ENCODE measurements at regions not wholly inside any gene's neighbourhood (a gene's known extent, or its start where the extent isn't known, plus 50 kb on each side); places are given as distances from the start of the nearest gene placed in this dataset.

DNA sequence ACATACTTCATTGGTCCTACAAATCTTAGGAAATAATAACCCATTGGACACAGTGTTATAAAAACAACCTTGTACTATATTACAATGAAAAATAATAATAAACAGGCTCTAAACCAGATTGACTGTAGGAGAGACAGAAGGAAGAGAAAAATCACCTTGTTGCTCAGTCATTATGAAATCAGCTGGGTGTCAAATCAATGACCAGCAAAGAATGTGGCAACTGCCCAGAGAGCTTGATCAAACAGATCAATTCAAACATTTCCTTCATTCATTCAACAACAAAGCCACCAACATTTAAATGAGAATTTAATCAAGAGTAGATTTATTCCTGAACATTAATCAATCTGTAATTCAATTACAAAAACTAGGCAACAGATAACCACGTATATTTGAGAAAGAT is 671.9 kb upstream of the CHAC2 start:
- Histone ChIP-seq H3K4me1 (no peaks in the 10 kb centered on the region), H3K27me3 (no peaks in the 10 kb centered on the region), H3K36me3 (no peaks in the 10 kb centered on the region), H3K27ac (no peak overlapping the region), H3K9me3 (peaks cover 0 to 2% (median 0%) of the 10 kb centered on the region in 4 donors), H3K4me3 (no peak overlapping the region)
- WGBS, 2 donors: 84 to 91% methylated on average over 1 of the region's 1 CpG
- DNase-seq: no peak
- TF ChIP-seq POLR2A (IDR thresholded peaks at IDR 0.05): no peak
- intact Hi-C loops (cut with DNase I): no loop called here

DNA sequence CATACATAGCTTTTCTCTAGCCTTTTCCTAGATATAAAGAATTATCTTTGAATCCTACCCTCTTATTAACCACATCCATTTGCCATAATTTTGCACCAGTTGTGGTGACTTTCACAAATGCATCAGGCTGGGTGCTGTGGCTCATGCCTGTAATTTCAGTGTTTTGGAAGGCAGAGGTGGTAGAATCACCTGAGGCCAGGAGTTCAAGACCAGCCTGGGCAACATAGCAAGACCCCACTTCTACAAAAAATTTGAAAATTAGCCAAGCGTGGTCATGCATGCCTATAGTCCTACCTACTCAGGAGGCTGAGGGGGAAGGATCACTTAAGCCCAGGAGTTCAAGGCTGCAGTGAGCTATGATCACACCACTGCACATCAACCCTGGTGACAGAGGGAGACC is 672.4 kb upstream of the CHAC2 start:
- Histone ChIP-seq H3K27ac (no peak overlapping the region), H3K36me3 (no peaks in the 10 kb centered on the region), H3K27me3 (no peaks in the 10 kb centered on the region), H3K4me3 (no peak overlapping the region), H3K9me3 (no peaks in the 10 kb centered on the region), H3K4me1 (no peaks in the 10 kb centered on the region)
- 93 to 98% methylated on average over 1 of the region's 1 CpG for WGBS, 2 donors
- intact Hi-C loops (cut with DNase I): no loop called here
- DNase-seq: no peak
- TF ChIP-seq POLR2AphosphoS5 (IDR thresholded peaks at IDR 0.05): no peak
- TF ChIP-seq, protein P1, sequence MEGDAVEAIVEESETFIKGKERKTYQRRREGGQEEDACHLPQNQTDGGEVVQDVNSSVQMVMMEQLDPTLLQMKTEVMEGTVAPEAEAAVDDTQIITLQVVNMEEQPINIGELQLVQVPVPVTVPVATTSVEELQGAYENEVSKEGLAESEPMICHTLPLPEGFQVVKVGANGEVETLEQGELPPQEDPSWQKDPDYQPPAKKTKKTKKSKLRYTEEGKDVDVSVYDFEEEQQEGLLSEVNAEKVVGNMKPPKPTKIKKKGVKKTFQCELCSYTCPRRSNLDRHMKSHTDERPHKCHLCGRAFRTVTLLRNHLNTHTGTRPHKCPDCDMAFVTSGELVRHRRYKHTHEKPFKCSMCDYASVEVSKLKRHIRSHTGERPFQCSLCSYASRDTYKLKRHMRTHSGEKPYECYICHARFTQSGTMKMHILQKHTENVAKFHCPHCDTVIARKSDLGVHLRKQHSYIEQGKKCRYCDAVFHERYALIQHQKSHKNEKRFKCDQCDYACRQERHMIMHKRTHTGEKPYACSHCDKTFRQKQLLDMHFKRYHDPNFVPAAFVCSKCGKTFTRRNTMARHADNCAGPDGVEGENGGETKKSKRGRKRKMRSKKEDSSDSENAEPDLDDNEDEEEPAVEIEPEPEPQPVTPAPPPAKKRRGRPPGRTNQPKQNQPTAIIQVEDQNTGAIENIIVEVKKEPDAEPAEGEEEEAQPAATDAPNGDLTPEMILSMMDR (IDR thresholded peaks at IDR 0.05): no peak

DNA sequence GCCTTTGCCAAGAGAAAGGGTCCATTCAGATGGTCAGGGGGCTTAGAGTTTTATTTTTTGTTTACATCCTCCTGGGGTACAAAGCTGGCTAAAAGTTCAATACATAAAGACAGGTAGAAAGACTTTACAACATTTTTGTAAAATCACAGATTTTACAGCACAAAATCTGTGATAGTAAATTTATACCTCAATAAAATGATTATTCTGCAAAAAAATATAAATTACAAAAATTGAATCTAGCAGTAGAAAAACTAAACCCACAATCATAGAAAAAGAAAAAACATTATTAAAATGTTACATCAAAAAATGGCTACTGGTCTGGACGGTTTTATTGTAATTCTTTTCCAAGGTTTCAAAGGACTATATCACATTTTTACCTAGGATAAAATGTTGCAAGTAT is 674.2 kb upstream of the CHAC2 start:
- no peaks in the 10 kb centered on the region for H3K27me3 ChIP-seq
- WGBS, 2 donors: 80 to 82% methylated on average over 1 of the region's 1 CpG
- intact Hi-C loops (cut with DNase I): no loop called here
- H3K27ac ChIP-seq: no peak overlapping the region
- H3K36me3 ChIP-seq: no peaks in the 10 kb centered on the region
- no peak for DNase-seq
- H3K9me3 ChIP-seq: peaks cover 0 to 1% (median 0%) of the 10 kb centered on the region in 4 donors
- H3K4me3 ChIP-seq: no peak overlapping the region
- TF ChIP-seq, protein P1 (IDR thresholded peaks at IDR 0.05): no peak
- TF ChIP-seq POLR2A (IDR thresholded peaks at IDR 0.05): no peak
- TF ChIP-seq POLR2AphosphoS5 (IDR thresholded peaks at IDR 0.05): no peak
- no peak for TF ChIP-seq EP300 (IDR thresholded peaks at IDR 0.05)
- no peaks in the 10 kb centered on the region for H3K4me1 ChIP-seq

DNA sequence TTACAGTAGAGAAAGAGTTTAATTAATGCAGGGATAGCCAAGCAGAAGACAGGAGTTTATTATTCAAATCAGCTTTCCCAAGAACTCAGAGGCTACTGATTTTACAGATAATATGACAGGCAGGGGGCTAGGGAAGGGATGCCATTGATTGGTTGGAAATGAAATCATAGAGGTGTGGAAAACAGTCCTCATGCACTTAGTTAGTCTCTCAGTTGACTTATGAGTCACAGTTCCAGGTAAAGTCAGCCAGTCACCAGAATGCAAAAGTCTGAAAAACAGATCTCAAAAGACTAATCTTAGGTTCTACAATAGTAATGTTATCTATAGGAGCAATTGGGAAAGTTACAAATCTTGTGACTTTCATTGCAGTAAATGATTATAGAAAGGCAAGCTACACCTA is 676.4 kb upstream of the CHAC2 start:
- TF ChIP-seq POLR2AphosphoS5 (IDR thresholded peaks at IDR 0.05): no peak
- TF ChIP-seq POLR2A (IDR thresholded peaks at IDR 0.05): no peak
- TF ChIP-seq EP300 (IDR thresholded peaks at IDR 0.05): no peak
- TF ChIP-seq, protein P1 (IDR thresholded peaks at IDR 0.05): no peak
- H3K27me3 ChIP-seq: no peaks in the 10 kb centered on the region
- no peak overlapping the region for H3K4me3 ChIP-seq
- H3K9me3 ChIP-seq: peaks cover 0 to 1% (median 0%) of the 10 kb centered on the region in 4 donors
- no peaks in the 10 kb centered on the region for H3K36me3 ChIP-seq
- no peaks in the 10 kb centered on the region for H3K4me1 ChIP-seq
- intact Hi-C loops (cut with DNase I): no loop called here
- no peak overlapping the region for H3K27ac ChIP-seq
- no peak for DNase-seq

DNA sequence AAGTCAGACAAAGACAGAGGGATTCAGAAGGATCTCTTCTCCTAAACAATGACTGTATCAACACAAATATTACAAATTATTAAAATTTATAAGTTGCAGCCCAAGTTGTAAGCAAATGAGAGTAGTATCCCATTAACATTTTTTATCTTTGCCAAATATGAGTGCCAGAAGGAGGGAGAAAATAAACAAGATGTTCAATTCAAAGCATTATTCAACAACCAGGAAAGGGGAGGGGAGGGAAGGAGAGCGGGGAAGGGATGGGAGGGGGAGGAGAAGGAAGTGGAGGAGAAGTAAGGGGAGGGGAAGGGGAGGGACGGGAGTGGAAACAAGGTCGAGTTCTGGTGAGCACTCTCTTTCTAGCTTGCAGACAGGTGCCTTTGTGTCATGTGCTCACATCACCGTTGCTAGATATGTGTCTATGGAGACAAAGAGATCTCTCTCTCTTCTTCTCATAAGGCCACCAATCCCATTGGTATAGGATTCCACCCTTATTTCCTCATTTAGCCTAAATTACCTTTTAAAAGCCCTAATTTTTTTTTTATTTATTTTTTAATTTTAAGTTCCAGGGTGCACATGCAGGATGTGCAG is 679.6 kb upstream of the CHAC2 start:
- no peak for DNase-seq
- Histone ChIP-seq H3K4me3 (no peak overlapping the region), H3K27ac (no peak overlapping the region), H3K27me3 (no peaks in the 10 kb centered on the region), H3K36me3 (no peaks in the 10 kb centered on the region), H3K4me1 (no peaks in the 10 kb centered on the region), H3K9me3 (peaks cover 0 to 2% (median 0%) of the 10 kb centered on the region in 4 donors)
- TF ChIP-seq, protein P1 (IDR thresholded peaks at IDR 0.05): no peak
- TF ChIP-seq POLR2A (IDR thresholded peaks at IDR 0.05): no peak
- no peak for TF ChIP-seq EP300 (IDR thresholded peaks at IDR 0.05)
- TF ChIP-seq POLR2AphosphoS5 (IDR thresholded peaks at IDR 0.05): no peak
- intact Hi-C loops (cut with DNase I): no loop called here
- 29 to 53% methylated on average over 4 of the region's 4 CpGs for WGBS, 2 donors

Data from sigmoid colon (tissue), 6 donors.